HG03342 (cell line): ENCODE measurements at regions not wholly inside any gene's neighbourhood (a gene's known extent, or its start where the extent isn't known, plus 50 kb on each side); places are given as distances from the start of the nearest gene placed in this dataset.

Experiments
- ATAC-seq: cut with Tn5 transposase; IDR thresholded peaks from one replicate; pipeline ENCODE4 v1.9.1; 2021; ENCODE audit warnings: mild to moderate bottlenecking, moderate library complexity; ENCODE audit not compliant: unreplicated experiment

- ATAC-seq, result no peak
Observed at GRCh38 chr2:176495826-176496225, 226.6 kb downstream of the MTX2 start.

GRCh38 chr2:176496761-176497160 lies 227.5 kb downstream of the MTX2 start:
- ATAC-seq, result no peak

GRCh38 chr2:176500901-176501300 lies 231.7 kb downstream of the MTX2 start:
- no peak for ATAC-seq

- no peak for ATAC-seq
Observed at GRCh38 chr2:176501617-176502016, 232.4 kb downstream of the MTX2 start.

- ATAC-seq, result no peak
Observed at GRCh38 chr2:176502619-176503018, 233.4 kb downstream of the MTX2 start.

- ATAC-seq, result no peak
Observed at GRCh38 chr2:176503776-176504175, 234.5 kb downstream of the MTX2 start.

- no peak for ATAC-seq
Observed at GRCh38 chr2:176504440-176504839, 235.2 kb downstream of the MTX2 start.

GRCh38 chr2:176507786-176508185 lies 238.5 kb downstream of the MTX2 start:
- no peak for ATAC-seq

GRCh38 chr2:176508374-176508773 lies 239.1 kb downstream of the MTX2 start:
- peak; percentile 25 for ATAC-seq

- ATAC-seq, result peak; percentile 75
Observed at GRCh38 chr2:176508984-176509740, 239.9 kb downstream of the MTX2 start.

GRCh38 chr2:176514276-176514675 lies 245.0 kb downstream of the MTX2 start:
- ATAC-seq, result no peak

GRCh38 chr2:176514805-176515500 lies 245.7 kb downstream of the MTX2 start:
- ATAC-seq, result no peak

- no peak for ATAC-seq
Observed at GRCh38 chr2:176516051-176516602, 246.9 kb downstream of the MTX2 start.

GRCh38 chr2:176518823-176519222 lies 249.6 kb downstream of the MTX2 start:
- ATAC-seq, result no peak

GRCh38 chr2:176521878-176522670 lies 252.8 kb downstream of the MTX2 start:
- no peak for ATAC-seq

- ATAC-seq, result no peak
Observed at GRCh38 chr2:176525086-176525485, 255.8 kb downstream of the MTX2 start.

GRCh38 chr2:176526995-176527901 lies 258.0 kb downstream of the MTX2 start:
- ATAC-seq, result no peak

- ATAC-seq, result no peak
Observed at GRCh38 chr2:176531608-176532007, 262.4 kb downstream of the MTX2 start.

GRCh38 chr2:176533505-176534193 lies 264.4 kb downstream of the MTX2 start:
- no peak for ATAC-seq
